ENCODE measurements at regions not wholly inside any gene's neighbourhood (a gene's known extent, or its start where the extent isn't known, plus 50 kb on each side); places are given as distances from the start of the nearest gene placed in this dataset.

DNA sequence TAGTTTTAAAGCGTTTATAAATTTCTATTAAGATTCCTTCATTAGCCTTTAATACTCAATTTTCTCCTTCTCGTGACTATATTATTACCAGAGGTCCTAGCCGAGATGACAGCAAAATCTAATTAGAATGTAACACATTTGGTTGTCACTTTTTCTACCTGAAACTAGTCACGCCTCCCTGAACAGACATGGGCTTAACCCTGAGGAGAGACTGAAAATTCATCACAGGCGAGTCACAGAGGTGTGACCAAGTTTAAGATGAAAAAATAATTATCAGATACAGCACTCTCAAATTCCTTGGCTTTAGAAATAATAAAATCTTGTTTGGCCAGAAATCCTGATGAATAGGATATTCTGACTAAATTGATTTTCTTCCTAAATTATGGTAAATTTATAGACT, 834.4 kb upstream of the SLC39A10 start:
- CTCF ChIA-PET: no interaction called here
- TF ChIP-seq, protein P1, sequence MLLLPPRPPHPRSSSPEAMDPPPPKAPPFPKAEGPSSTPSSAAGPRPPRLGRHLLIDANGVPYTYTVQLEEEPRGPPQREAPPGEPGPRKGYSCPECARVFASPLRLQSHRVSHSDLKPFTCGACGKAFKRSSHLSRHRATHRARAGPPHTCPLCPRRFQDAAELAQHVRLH (tag by site-specific recombination; IDR thresholded peaks at IDR 0.05): no peak
- TF ChIP-seq ZNF664 (tag by site-specific recombination; IDR thresholded peaks at IDR 0.05) (no peak), ZNF354C (tag by site-specific recombination; IDR thresholded peaks at IDR 0.05; ENCODE audit: borderline replicate concordance, low read depth) (no peak), ZNF501 (tag by site-specific recombination; IDR thresholded peaks at IDR 0.05) (no peak), ZNF629 (tag by site-specific recombination; IDR thresholded peaks at IDR 0.05) (no peak), ZNF623 (tag by site-specific recombination; IDR thresholded peaks at IDR 0.05) (no peak), SALL2 (tag by site-specific recombination; IDR thresholded peaks at IDR 0.05; ENCODE audit: borderline replicate concordance) (no peak)
- no peaks in the 10 kb centered on the region for H3K9me3 ChIP-seq (ENCODE audit: control insufficient read depth, insufficient read depth, low read depth, low read length)
- H3K36me3 ChIP-seq (ENCODE audit: control insufficient read depth in 2 of 2, insufficient read depth in 1 of 2, low read length in 2 of 2): no peaks in the 10 kb centered on the region
- no peaks in the 10 kb centered on the region for H3K4me1 ChIP-seq (ENCODE audit: control insufficient read depth, insufficient read depth, low read length)
- no peak overlapping the region for H3K4me3 ChIP-seq (ENCODE audit: low read depth, low read length)
- no peak overlapping the region for H3K27ac ChIP-seq (ENCODE audit: extremely low read depth, low read depth, low read length)
- POLR2A ChIA-PET: no interaction called here

DNA sequence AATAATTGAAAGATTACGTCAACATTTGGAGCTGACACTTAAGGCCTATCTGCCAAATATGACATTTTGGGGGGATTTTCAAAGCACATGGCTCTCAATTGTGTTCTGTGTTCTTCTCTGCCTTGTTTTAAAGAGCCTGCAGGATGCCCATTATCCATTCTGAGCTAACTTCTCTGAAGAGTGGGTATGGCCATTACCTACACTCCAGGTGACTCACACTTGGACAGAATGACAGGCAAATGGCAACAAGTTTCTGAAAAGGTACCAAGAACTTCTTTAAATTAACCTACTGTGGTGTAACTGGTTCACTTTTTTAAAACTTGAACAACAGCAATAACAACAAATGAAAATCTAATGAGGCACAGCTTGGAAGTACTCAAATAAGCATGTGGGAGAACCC, 834.9 kb upstream of the SLC39A10 start:
- CTCF ChIA-PET: no interaction called here

DNA sequence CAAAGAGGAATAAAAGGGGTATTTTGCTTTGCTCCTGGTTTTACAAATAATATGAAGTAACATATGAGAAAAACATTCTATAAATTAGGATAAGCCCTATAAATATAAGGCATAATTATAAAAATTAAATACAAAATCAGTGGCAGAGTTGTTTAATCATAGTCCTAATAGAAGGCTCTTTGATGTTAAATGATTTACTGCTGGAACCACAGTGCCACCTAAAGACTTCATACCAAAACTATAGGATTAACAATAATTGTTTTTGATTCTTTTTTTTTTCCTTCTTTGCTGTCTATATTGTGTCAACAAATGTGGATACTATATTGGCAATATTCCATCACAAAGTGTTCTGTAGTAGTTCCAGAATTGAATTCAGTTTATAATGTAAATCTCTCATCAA, 837.7 kb upstream of the SLC39A10 start:
- ChIA-PET CTCF (no interaction called here), POLR2A (no interaction called here)
- Histone ChIP-seq H3K27ac (ENCODE audit: extremely low read depth, low read depth, low read length) (no peak overlapping the region), H3K9me3 (ENCODE audit: control insufficient read depth, insufficient read depth, low read depth, low read length) (no peaks in the 10 kb centered on the region), H3K4me1 (ENCODE audit: control insufficient read depth, insufficient read depth, low read length) (no peaks in the 10 kb centered on the region), H3K4me3 (ENCODE audit: low read depth, low read length) (no peak overlapping the region), H3K36me3 (ENCODE audit: control insufficient read depth in 2 of 2, insufficient read depth in 1 of 2, low read length in 2 of 2) (no peaks in the 10 kb centered on the region)
- no peak for TF ChIP-seq ZNF175 (tag by site-specific recombination; IDR thresholded peaks at IDR 0.05)
- TF ChIP-seq, protein P2, sequence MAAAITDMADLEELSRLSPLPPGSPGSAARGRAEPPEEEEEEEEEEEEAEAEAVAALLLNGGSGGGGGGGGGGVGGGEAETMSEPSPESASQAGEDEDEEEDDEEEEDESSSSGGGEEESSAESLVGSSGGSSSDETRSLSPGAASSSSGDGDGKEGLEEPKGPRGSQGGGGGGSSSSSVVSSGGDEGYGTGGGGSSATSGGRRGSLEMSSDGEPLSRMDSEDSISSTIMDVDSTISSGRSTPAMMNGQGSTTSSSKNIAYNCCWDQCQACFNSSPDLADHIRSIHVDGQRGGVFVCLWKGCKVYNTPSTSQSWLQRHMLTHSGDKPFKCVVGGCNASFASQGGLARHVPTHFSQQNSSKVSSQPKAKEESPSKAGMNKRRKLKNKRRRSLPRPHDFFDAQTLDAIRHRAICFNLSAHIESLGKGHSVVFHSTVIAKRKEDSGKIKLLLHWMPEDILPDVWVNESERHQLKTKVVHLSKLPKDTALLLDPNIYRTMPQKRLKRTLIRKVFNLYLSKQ (tag by site-specific recombination; IDR thresholded peaks at IDR 0.05; ENCODE audit: borderline replicate concordance): no peak
- TF ChIP-seq ZNF596 (tag by site-specific recombination; IDR thresholded peaks at IDR 0.05): no peak
- no peak for TF ChIP-seq OVOL3 (tag by site-specific recombination; IDR thresholded peaks at IDR 0.05)
- no peak for TF ChIP-seq SP7 (tag by site-specific recombination; IDR thresholded peaks at IDR 0.05)
- no peak for TF ChIP-seq ZNF426 (tag by site-specific recombination; IDR thresholded peaks at IDR 0.05)
- TF ChIP-seq, protein P1 (tag by site-specific recombination; IDR thresholded peaks at IDR 0.05): no peak
- TF ChIP-seq ZNF433 (tag by site-specific recombination; IDR thresholded peaks at IDR 0.05; ENCODE audit: low read depth): no peak
- TF ChIP-seq, protein P3, sequence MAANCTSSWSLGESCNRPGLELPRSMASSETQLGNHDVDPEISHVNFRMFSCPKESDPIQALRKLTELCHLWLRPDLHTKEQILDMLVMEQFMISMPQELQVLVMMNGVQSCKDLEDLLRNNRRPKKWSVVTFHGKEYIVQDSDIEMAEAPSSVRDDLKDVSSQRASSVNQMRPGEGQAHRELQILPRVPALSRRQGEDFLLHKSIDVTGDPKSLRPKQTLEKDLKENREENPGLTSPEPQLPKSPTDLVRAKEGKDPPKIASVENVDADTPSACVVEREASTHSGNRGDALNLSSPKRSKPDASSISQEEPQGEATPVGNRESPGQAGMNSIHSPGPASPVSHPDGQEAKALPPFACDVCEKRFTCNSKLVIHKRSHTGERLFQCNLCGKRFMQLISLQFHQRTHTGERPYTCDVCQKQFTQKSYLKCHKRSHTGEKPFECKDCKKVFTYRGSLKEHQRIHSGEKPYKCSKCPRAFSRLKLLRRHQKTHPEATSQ (tag by site-specific recombination; IDR thresholded peaks at IDR 0.05): no peak

More for the DNA sequence above, 834.9 kb upstream of the SLC39A10 start:
- no peak overlapping the region for H3K27ac ChIP-seq (ENCODE audit: extremely low read depth, low read depth, low read length)
- TF ChIP-seq ZNF138 (tag by site-specific recombination; IDR thresholded peaks at IDR 0.05; ENCODE audit: borderline replicate concordance): no peak
- TF ChIP-seq, protein P3 (tag by site-specific recombination; IDR thresholded peaks at IDR 0.05): no peak
- no peak for TF ChIP-seq ZNF560 (tag by site-specific recombination; IDR thresholded peaks at IDR 0.05; ENCODE audit: borderline replicate concordance)
- TF ChIP-seq ZNF600 (tag by site-specific recombination; IDR thresholded peaks at IDR 0.05): no peak
- TF ChIP-seq ZNF654 (tag by site-specific recombination; IDR thresholded peaks at IDR 0.05; ENCODE audit: low read depth): no peak
- TF ChIP-seq ZBTB7A (tag by site-specific recombination; IDR thresholded peaks at IDR 0.05; ENCODE audit: low read depth): no peak
- TF ChIP-seq ZNF660 (tag by site-specific recombination; IDR thresholded peaks at IDR 0.05): no peak
- TF ChIP-seq, protein P4, sequence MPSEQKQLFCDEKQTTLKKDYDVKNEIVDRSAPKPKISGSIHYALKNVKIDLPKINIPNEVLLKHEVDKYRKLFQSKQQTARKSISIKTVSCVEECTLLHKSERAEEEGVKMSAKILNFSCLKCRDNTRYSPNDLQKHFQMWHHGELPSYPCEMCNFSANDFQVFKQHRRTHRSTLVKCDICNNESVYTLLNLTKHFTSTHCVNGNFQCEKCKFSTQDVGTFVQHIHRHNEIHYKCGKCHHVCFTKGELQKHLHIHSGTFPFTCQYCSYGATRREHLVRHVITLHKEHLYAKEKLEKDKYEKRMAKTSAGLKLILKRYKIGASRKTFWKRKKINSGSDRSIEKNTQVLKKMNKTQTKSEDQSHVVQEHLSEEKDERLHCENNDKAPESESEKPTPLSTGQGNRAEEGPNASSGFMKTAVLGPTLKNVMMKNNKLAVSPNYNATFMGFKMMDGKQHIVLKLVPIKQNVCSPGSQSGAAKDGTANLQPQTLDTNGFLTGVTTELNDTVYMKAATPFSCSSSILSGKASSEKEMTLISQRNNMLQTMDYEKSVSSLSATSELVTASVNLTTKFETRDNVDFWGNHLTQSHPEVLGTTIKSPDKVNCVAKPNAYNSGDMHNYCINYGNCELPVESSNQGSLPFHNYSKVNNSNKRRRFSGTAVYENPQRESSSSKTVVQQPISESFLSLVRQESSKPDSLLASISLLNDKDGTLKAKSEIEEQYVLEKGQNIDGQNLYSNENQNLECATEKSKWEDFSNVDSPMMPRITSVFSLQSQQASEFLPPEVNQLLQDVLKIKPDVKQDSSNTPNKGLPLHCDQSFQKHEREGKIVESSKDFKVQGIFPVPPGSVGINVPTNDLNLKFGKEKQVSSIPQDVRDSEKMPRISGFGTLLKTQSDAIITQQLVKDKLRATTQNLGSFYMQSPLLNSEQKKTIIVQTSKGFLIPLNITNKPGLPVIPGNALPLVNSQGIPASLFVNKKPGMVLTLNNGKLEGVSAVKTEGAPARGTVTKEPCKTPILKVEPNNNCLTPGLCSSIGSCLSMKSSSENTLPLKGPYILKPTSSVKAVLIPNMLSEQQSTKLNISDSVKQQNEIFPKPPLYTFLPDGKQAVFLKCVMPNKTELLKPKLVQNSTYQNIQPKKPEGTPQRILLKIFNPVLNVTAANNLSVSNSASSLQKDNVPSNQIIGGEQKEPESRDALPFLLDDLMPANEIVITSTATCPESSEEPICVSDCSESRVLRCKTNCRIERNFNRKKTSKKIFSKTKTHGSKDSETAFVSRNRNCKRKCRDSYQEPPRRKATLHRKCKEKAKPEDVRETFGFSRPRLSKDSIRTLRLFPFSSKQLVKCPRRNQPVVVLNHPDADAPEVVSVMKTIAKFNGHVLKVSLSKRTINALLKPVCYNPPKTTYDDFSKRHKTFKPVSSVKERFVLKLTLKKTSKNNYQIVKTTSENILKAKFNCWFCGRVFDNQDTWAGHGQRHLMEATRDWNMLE (tag by site-specific recombination; conservative IDR thresholded peaks at IDR 0.05; ENCODE audit: low read depth): no peak
- TF ChIP-seq ZNF140 (tag by site-specific recombination; IDR thresholded peaks at IDR 0.05): no peak
- TF ChIP-seq ZNF629 (tag by site-specific recombination; IDR thresholded peaks at IDR 0.05): no peak
- H3K36me3 ChIP-seq (ENCODE audit: control insufficient read depth in 2 of 2, insufficient read depth in 1 of 2, low read length in 2 of 2): no peaks in the 10 kb centered on the region
- POLR2A ChIA-PET: no interaction called here
- H3K9me3 ChIP-seq (ENCODE audit: control insufficient read depth, insufficient read depth, low read depth, low read length): no peaks in the 10 kb centered on the region
- H3K4me1 ChIP-seq (ENCODE audit: control insufficient read depth, insufficient read depth, low read length): no peaks in the 10 kb centered on the region
- no peak overlapping the region for H3K4me3 ChIP-seq (ENCODE audit: low read depth, low read length)
